ENCODE measurements at regions not wholly inside any gene's neighbourhood (a gene's known extent, or its start where the extent isn't known, plus 50 kb on each side); places are given as distances from the start of the nearest gene placed in this dataset.

DNA sequence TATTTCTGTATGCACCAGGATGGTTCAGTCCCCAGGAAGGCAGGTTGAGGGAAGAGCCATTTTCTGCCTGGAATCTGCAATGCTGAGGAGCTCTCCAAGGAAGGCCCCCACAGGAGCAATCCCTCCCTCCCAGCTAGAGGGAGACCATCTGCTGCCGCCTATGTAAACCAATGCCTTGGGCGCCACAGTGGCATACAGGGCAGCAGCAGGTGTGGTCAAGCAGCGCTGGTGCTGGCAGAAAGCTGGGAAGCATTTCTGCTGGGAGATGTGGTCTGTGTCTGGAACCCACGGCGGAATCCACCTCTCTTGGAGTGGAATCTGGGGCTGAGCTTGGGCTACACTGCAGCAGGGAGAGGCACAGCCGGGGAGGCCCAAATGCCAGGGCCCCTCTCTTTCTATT, 283.3 kb downstream of the RRAGC start:
- Histone ChIP-seq H3K9me3 (ENCODE audit: control insufficient read depth, insufficient read depth, low read depth, low read length) (no peaks in the 10 kb centered on the region), H3K27ac (ENCODE audit: low read depth, low read length) (no peak overlapping the region), H3K4me3 (ENCODE audit: low read depth, low read length) (no peak overlapping the region), H3K9ac (ENCODE audit: low read length) (no peak overlapping the region), H3K27me3 (ENCODE audit: control insufficient read depth, insufficient read depth, low read length) (peaks cover 47% of the 10 kb centered on the region), H3K36me3 (ENCODE audit: control insufficient read depth, insufficient read depth, low read length) (no peaks in the 10 kb centered on the region), H3K4me1 (ENCODE audit: control insufficient read depth, insufficient read depth, low read length) (peaks cover 24% of the 10 kb centered on the region)

DNA sequence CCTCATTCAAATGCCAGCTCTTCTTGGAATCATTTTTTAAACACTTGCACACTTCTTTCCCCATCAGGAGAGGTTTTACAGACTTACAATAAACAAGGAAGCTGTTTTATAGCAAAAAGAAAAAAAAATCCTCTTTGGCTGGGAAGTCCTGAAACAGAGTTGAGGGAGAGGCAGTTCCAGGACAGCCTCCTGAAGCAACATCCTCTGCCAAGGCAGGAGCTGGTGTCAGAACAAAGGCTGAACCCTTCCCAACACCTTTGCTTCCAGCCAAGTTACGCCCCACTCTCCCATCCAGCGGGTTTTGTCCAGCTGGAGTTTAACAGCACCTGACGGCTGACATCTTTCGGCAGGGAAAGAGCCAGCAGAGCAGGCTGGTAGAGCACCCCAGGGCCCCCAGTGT, 287.8 kb downstream of the RRAGC start:
- H3K27me3 ChIP-seq (ENCODE audit: control insufficient read depth, insufficient read depth, low read length): peaks cover 8% of the 10 kb centered on the region
- H3K4me1 ChIP-seq (ENCODE audit: control insufficient read depth, insufficient read depth, low read length): peaks cover 8% of the 10 kb centered on the region; the same call in 1 of the 2 replicates
- no peak overlapping the region for H3K27ac ChIP-seq (ENCODE audit: low read depth, low read length)
- H3K9me3 ChIP-seq (ENCODE audit: control insufficient read depth, insufficient read depth, low read depth, low read length): no peaks in the 10 kb centered on the region
- H3K9ac ChIP-seq (ENCODE audit: low read length): no peak overlapping the region
- H3K4me3 ChIP-seq (ENCODE audit: low read depth, low read length): no peak overlapping the region
- no peaks in the 10 kb centered on the region for H3K36me3 ChIP-seq (ENCODE audit: control insufficient read depth, insufficient read depth, low read length)

DNA sequence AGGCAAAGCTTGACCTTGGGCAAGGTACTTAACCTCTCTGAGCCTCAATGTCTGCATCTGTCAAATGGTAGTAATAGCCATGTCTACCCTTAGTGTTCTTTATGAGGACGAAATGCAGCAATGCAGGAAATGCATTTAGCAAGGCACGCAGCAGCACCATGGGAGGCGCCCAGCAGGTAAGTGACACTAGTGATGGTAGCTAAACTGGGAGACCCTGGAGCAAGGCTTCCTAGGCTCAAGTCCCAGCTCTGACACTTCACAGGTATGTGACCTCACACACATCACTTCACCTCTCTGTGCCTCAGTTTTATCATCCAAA, 289.0 kb downstream of the RRAGC start:
- Histone ChIP-seq H3K36me3 (ENCODE audit: control insufficient read depth, insufficient read depth, low read length) (no peaks in the 10 kb centered on the region), H3K9me3 (ENCODE audit: control insufficient read depth, insufficient read depth, low read depth, low read length) (no peaks in the 10 kb centered on the region), H3K9ac (ENCODE audit: low read length) (no peak overlapping the region), H3K27me3 (ENCODE audit: control insufficient read depth, insufficient read depth, low read length) (no peaks in the 10 kb centered on the region), H3K4me1 (ENCODE audit: control insufficient read depth, insufficient read depth, low read length) (peaks cover 8% of the 10 kb centered on the region; the same call in 1 of the 2 replicates), H3K4me3 (ENCODE audit: low read depth, low read length) (no peak overlapping the region), H3K27ac (ENCODE audit: low read depth, low read length) (no peak overlapping the region)

DNA sequence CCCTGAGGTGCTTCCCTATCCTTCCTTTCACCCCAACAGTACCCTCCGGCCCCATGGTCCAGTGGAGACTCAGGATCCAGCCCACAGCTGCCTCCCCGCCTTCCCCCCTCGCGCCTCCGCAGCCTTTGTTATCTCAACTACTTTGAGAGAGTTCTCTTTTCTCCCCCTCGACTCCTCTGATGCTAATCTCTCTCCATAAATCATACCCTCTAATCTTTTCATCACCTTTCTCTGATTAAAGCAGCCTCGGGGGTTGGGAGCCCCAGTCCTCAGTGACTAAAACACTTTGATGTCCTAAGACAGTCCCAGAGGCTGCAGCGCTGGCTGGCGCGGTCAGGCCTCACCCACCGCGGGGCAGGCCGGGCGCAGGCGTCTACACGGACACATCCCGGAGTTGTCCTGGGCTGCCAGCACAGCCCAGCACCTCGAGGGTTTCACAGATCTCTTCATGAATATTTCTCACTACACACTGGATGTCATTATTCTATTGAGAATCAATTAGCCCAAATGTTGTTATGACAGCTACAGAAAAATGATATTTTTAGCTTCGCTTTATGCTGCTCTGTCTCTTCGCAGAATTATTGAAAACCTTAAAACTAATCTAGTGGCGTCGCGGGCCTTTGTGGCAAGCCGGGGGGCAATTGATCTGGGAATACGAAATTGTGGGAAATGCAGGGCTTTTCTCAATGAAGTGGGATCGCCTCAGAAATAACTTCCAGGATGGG, 289.5 kb downstream of the RRAGC start:
- H3K4me3 ChIP-seq (ENCODE audit: low read depth, low read length): no peak overlapping the region
- no peak overlapping the region for H3K9ac ChIP-seq (ENCODE audit: low read length)
- H3K9me3 ChIP-seq (ENCODE audit: control insufficient read depth, insufficient read depth, low read depth, low read length): no peaks in the 10 kb centered on the region
- H3K27ac ChIP-seq (ENCODE audit: low read depth, low read length): no peak overlapping the region
- no peaks in the 10 kb centered on the region for H3K36me3 ChIP-seq (ENCODE audit: control insufficient read depth, insufficient read depth, low read length)
- H3K27me3 ChIP-seq (ENCODE audit: control insufficient read depth, insufficient read depth, low read length): no peaks in the 10 kb centered on the region
- peaks cover 8% of the 10 kb centered on the region; the same call in 1 of the 2 replicates for H3K4me1 ChIP-seq (ENCODE audit: control insufficient read depth, insufficient read depth, low read length)

DNA sequence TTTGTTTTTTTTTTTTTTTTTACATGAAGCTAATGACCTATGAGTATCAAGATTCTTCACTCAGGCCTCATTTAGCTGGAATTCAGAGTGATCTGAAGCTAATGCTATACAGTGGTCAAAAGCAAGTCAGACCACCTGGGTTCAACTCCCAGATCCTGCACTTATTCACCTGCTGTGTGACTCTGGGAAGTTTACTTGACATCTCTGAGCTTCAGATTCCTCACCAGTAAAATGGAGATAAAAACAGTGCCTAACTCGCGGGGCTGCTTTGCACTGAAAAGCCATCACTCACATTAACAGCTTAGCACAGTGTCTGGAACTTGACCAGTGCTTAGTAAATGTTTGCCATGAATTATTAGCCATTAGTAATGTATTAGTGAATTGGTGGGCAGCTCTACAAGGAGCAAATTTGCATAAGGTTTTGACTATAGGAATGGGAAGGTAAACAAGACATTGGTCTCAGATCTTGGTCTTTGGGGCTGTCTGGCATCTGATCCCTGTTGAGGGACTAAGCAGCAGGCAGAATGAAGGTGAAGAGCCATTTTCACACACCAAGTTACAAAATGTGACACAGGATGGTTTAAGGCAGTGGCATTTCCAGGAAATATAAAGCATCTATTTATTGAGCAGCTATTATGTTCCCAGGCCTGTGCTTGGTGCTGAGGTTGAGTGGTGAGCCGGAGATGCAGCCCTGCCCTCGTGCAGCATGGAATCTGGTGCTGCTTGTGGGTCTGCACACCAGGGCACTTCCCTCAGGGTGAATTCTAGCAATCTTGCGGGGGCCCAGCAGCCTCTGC, 291.3 kb downstream of the RRAGC start:
- Histone ChIP-seq H3K4me1 (ENCODE audit: control insufficient read depth, insufficient read depth, low read length) (peaks cover 8% of the 10 kb centered on the region; the same call in 1 of the 2 replicates), H3K9ac (ENCODE audit: low read length) (no peak overlapping the region), H3K27me3 (ENCODE audit: control insufficient read depth, insufficient read depth, low read length) (no peaks in the 10 kb centered on the region), H3K4me3 (ENCODE audit: low read depth, low read length) (no peak overlapping the region), H3K36me3 (ENCODE audit: control insufficient read depth, insufficient read depth, low read length) (no peaks in the 10 kb centered on the region), H3K27ac (ENCODE audit: low read depth, low read length) (no peak overlapping the region), H3K9me3 (ENCODE audit: control insufficient read depth, insufficient read depth, low read depth, low read length) (no peaks in the 10 kb centered on the region)

DNA sequence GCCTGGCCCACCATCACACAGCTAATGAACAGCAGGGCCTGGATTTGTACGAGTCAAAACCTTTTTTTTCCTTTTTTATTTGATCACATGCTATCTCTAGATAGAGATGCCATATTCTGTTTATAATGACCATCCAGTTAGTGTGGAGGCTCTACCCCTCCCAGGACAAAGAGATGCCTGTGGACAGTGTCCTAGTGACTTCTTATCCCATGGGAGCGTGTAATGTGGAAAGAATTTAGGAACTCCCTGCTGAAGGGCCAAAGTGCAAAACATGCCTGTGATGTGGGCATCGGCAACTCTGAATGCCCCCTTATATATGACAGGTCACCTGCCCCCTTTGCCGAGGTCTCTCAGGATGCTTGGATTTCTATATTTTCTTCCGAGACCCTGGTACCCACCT, 292.2 kb downstream of the RRAGC start:
- H3K27me3 ChIP-seq (ENCODE audit: control insufficient read depth, insufficient read depth, low read length): no peaks in the 10 kb centered on the region
- H3K9ac ChIP-seq (ENCODE audit: low read length): no peak overlapping the region
- H3K4me1 ChIP-seq (ENCODE audit: control insufficient read depth, insufficient read depth, low read length): peaks cover 8% of the 10 kb centered on the region; the same call in 1 of the 2 replicates
- H3K9me3 ChIP-seq (ENCODE audit: control insufficient read depth, insufficient read depth, low read depth, low read length): no peaks in the 10 kb centered on the region
- no peak overlapping the region for H3K27ac ChIP-seq (ENCODE audit: low read depth, low read length)
- H3K36me3 ChIP-seq (ENCODE audit: control insufficient read depth, insufficient read depth, low read length): no peaks in the 10 kb centered on the region
- no peak overlapping the region for H3K4me3 ChIP-seq (ENCODE audit: low read depth, low read length)

DNA sequence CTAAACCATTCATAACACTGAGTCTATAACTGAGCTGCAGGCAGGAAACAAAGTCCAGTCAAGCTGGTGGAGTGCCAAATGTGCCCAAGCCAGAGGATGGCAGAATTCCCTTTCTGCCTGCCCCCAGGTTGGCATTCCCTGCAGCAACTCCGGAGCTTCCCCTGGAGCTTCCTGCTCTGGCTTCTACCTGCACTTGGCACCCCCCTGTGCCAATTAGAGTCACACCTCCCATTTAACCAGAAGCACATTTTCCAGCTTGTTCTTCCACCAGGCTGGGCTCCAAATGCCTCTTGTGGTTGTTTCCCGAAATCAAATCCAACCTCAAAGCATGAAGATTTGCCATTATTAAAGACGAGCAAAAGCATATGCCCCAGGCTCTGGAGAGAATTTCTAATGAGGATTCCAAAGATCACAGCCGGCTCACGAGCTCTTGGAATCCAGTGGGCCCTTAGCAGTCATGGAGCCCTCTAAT, 294.5 kb downstream of the RRAGC start:
- no peak overlapping the region for H3K9ac ChIP-seq (ENCODE audit: low read length)
- H3K4me1 ChIP-seq (ENCODE audit: control insufficient read depth, insufficient read depth, low read length): peaks cover 3% of the 10 kb centered on the region; the same call in 1 of the 2 replicates
- no peaks in the 10 kb centered on the region for H3K9me3 ChIP-seq (ENCODE audit: control insufficient read depth, insufficient read depth, low read depth, low read length)
- H3K36me3 ChIP-seq (ENCODE audit: control insufficient read depth, insufficient read depth, low read length): no peaks in the 10 kb centered on the region
- no peak overlapping the region for H3K4me3 ChIP-seq (ENCODE audit: low read depth, low read length)
- no peak overlapping the region for H3K27ac ChIP-seq (ENCODE audit: low read depth, low read length)
- H3K27me3 ChIP-seq (ENCODE audit: control insufficient read depth, insufficient read depth, low read length): peaks cover 11% of the 10 kb centered on the region; the same call in 1 of the 2 replicates

DNA sequence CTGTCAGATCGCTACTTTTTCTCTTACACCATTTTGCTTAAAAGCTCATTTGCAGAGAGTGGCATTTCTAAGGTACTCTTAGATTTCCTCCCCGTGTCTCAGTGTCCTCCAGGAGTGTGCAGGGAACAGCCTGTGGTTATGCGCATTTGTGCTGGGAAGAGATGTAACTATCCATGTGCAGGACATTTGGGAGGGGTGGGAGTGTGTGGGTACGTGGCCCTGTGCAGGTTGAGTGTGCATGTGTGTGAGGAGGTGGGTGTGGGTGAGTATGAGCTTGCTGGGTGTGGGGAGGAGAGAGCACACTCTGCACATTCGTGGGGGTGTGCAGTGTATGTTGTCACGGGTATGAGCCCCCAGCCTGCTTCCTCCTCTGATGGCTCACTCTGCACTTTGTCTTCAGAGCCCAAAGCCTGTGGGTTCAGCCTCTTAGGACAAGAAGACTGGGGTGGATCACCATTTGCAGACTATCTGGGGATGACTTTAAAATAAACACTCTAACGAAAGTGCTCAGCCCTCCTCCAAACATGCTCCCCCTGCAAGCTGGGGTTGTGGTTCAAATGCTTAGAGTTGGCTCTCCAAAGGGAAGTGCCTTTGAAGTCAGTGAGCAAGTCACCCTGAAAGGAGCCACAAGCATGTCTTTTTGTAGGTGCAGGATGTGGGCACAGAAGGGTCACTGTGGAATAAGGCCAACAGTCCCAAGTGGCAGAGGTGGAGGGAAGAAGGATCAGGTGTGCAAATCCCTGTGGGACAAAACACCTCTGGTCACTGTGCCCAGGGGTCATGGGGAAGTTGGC, 295.4 kb downstream of the RRAGC start:
- Histone ChIP-seq H3K27ac (ENCODE audit: low read depth, low read length) (no peak overlapping the region), H3K36me3 (ENCODE audit: control insufficient read depth, insufficient read depth, low read length) (no peaks in the 10 kb centered on the region), H3K4me3 (ENCODE audit: low read depth, low read length) (no peak overlapping the region), H3K9me3 (ENCODE audit: control insufficient read depth, insufficient read depth, low read depth, low read length) (no peaks in the 10 kb centered on the region), H3K27me3 (ENCODE audit: control insufficient read depth, insufficient read depth, low read length) (peaks cover 17% of the 10 kb centered on the region; the same call in 1 of the 2 replicates), H3K4me1 (ENCODE audit: control insufficient read depth, insufficient read depth, low read length) (peaks cover 10% of the 10 kb centered on the region), H3K9ac (ENCODE audit: low read length) (no peak overlapping the region)

DNA sequence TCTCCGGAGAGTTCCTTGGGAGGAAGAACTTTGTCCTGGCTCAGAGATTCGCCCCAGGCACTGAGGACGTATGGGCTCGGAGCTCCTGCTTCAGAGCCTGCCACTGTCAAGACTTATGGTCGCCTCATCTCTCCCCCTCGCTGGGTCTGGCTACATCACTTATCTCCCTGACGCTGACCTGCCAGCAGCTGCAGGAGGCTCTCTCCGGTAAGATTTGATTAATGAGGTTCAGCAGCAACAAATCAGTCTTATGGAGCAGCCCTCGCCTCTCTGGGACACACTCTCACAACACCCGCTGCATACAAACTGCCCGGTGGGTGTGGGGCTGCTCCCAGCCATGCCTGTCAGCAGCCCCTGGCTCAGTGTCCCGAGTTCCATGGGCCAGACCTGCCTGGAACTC, 297.8 kb downstream of the RRAGC start:
- H3K36me3 ChIP-seq (ENCODE audit: control insufficient read depth, insufficient read depth, low read length): no peaks in the 10 kb centered on the region
- peaks cover 31% of the 10 kb centered on the region for H3K4me1 ChIP-seq (ENCODE audit: control insufficient read depth, insufficient read depth, low read length)
- no peaks in the 10 kb centered on the region for H3K9me3 ChIP-seq (ENCODE audit: control insufficient read depth, insufficient read depth, low read depth, low read length)
- H3K4me3 ChIP-seq (ENCODE audit: low read depth, low read length): no peak overlapping the region
- peaks cover 18% of the 10 kb centered on the region for H3K27me3 ChIP-seq (ENCODE audit: control insufficient read depth, insufficient read depth, low read length)
- no peak overlapping the region for H3K27ac ChIP-seq (ENCODE audit: low read depth, low read length)
- no peak overlapping the region for H3K9ac ChIP-seq (ENCODE audit: low read length)

DNA sequence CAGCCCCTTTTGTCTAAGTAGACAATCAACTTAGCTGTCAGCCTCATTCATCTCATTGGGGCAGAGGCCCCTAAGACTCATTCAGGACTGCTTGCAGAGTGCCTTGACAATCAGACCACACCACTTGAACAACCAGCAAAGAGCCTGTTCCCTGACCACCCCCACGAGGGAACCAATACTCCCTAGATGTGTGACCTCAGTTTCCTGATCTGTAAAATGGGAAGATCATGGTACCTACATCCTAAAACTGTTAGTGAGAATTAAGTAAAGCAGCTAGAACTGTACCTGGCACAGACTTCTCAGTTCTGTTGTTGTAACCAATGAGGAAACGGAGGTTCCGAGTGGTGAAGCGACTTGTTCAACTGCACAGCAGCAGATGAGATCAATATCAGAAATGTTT, 298.5 kb downstream of the RRAGC start:
- H3K4me1 ChIP-seq (ENCODE audit: control insufficient read depth, insufficient read depth, low read length): peaks cover 33% of the 10 kb centered on the region
- H3K27me3 ChIP-seq (ENCODE audit: control insufficient read depth, insufficient read depth, low read length): peaks cover 18% of the 10 kb centered on the region
- no peak overlapping the region for H3K27ac ChIP-seq (ENCODE audit: low read depth, low read length)
- no peaks in the 10 kb centered on the region for H3K9me3 ChIP-seq (ENCODE audit: control insufficient read depth, insufficient read depth, low read depth, low read length)
- H3K4me3 ChIP-seq (ENCODE audit: low read depth, low read length): no peak overlapping the region
- no peaks in the 10 kb centered on the region for H3K36me3 ChIP-seq (ENCODE audit: control insufficient read depth, insufficient read depth, low read length)
- H3K9ac ChIP-seq (ENCODE audit: low read length): no peak overlapping the region
